ENCODE measurements at regions not wholly inside any gene's neighbourhood (a gene's known extent, or its start where the extent isn't known, plus 50 kb on each side); places are given as distances from the start of the nearest gene placed in this dataset.
"Not testable (repeated sequence)": the region's sequence is repeated elsewhere in the genome, so short reads cannot be mapped to it uniquely, and the experiment has no call there.

DNA sequence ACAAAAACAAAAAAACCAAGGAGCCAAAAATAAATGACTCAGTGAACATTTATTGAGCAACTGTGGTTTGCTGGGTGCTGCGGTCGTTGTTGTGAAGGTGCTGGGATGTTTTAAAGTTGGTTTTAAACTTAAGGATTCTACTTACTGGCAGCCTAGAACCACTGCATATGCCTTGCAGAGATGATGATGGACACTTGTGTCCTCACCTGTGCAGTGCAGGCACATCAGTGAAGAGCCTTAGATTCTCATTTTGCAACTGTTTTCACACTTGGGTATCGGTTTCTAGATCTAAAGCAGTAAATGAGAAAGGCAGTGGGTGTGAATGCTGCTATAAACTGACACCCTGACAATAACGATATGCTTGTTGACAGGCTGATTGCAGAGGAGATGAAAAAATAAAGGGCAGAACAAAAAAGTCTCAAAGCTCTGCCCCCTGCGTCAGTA is 68.8 kb downstream of the UTRN start:
- DNase-seq (ENCODE audit: low read depth in 4 of 4, low spot score in 3 of 4): no peak

DNA sequence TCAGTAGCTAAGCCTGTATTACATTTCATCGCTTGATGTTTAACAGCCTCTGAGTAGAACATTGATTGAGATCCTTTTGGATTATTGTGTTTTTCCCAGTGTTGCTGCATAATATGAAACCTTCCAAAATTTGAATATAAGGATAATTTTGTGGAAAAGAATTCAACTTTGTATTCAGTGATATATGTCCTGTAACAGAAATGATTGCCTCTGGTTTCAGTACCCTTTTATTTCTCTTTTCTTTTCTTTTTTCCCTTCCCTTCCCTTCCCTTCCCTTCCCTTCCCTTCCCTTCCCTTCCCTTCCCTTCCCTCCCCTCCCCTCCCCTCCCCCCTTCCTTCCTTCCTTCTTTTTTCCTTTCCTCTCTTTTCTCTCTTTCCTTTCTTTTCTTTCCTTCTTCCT is 74.6 kb downstream of the UTRN start:
- DNase-seq (ENCODE audit: low read depth in 4 of 4, low spot score in 3 of 4): no peak

DNA sequence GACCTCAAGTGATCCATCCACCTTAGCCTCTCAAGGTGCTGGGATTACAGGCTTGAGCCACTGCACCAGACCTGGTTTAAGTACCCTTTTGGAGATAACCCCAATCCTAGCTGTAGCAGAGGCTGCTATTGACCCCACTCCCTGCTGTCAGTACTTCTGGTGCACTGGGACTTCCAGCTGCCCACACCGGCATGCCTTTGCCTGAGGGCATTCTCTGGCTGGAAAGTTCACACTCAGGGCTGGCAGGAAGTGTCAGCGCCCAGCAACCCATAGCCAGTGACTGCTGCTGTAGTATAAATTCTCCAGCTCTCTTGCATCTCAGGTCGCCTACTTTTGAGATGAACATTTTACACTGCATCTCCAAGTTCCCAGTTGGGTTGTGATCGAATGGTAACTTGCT is 75.3 kb downstream of the UTRN start:
- DNase-seq (ENCODE audit: low read depth in 4 of 4, low spot score in 3 of 4): no peak

DNA sequence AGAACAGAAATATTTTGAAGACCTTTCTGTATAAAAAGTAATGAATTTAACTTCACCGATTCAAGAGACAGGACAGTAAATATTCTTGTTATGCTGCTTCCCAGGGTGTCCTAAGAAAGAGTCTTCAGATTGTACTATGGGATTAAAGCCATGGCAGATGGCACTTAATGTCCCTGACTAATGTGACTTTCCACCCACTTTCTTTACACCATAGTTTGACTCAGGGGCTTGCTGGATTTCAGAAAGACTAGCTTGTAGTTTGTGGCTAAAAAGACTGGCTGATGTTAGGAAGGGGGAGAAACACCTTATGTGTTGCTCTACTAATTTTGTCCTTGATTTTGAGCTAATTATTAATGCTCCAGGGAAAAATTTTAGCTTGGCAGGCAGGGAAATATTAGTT is 75.9 kb downstream of the UTRN start:
- DNase-seq (ENCODE audit: low read depth in 4 of 4, low spot score in 3 of 4): no peak

DNA sequence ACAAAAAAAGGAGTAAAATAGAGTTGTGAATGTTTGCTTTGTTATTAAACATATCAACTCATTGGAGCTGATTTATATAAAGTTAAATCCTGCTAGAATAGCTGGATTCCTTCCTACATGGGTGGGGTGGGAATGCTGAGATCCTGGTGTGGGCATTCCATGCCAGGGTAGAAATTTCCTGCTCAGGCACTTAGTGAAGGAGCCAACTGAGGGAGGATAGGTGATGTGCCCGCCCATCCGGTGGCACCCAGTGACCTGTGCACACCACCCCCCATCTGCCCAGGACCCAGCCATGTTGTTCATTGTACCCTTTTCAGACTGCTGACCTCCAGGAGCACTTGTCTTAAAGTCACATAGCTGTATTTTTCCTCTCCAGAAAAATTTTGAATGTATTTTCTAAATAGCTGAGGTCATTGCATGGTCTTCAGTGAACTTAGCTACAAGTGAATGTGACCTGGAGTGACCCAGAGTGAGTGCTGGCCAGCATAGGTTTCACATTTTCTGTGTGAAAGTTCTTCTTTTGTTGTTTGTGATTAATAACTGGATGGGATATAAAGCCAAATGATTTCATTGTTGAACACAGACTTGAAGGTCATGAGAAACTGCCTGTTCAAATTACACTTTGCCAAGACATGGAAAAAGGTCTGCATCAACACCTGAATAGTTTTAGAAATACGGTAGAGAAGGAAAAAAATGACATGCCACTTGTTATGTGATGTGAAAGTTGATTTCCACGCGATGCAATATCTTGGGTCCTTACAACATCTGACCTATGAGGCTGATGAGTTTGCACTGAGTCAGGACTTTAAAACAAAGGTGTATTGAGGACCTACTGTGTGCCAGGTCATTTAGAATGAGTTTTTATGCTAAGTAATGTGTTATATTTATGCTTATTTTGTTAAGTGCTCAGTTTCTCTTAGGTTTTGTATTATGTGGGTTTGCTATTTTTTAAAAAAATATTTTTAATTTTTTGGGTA is 77.2 kb downstream of the UTRN start:
- no peak for DNase-seq (ENCODE audit: low read depth in 4 of 4, low spot score in 3 of 4)

DNA sequence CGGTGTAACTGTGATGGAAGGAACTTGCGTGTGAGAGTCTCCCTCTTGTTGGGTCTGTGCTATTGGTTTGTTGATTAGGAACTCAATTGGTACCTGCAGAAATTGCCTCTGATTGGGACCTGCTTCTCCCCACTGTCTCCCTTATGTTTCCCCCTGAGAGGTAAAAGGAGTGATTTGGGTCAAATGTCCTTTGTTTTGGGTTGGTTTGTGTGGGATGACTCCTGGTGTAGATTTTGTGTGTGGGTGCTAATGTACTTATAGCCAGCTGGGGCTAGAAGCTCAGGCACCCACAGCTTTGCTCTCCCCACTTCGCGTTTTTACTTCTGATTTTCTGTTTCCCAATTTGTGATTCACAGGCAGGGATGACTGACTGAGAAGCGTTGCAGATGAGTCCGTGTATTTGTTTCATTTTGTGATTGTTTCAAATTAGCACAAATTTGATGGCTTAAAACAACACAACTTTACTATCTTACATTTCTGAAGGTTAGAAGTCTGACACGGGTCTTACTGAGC is 79.1 kb downstream of the UTRN start:
- no peak for DNase-seq (ENCODE audit: low read depth in 4 of 4, low spot score in 3 of 4)

DNA sequence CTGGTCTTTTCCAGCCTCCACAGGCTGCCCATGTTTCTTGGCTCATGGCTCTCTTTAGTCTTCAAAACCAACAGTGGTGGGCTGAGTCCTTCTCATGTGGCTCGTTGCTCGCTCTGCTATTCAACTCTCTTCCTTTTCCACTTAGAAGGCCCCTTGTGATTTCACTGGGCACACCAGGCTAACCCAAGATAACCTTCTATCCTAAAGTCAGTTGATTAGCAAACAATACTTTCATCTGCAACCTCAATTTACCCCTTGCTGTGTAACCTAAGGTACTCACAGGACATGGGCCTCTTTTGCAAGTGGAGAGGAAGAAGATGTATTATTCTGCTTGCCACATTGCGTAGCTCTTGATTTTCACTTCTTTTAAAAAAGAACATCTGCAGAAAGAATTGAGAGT is 79.6 kb downstream of the UTRN start:
- no peak for DNase-seq (ENCODE audit: low read depth in 4 of 4, low spot score in 3 of 4)

DNA sequence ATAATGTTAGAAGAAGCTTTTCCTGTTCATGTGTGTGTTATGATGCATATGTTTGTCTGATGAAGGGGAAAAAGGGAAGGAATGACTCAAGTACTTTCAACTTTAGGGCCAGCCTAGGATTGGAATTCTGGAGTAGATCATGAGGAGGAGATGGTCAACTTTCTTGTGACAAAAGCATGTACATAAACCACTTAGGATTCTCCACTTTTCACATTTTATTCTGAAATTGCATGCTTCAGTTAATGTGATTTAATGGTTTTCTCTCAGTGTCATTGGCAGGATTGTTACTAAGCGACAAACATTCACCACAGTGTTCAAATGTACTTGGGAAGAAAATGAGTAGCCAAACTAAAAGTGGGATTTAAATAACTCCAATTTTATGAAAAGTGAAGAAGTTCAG is 80.1 kb downstream of the UTRN start:
- DNase-seq (ENCODE audit: low read depth in 4 of 4, low spot score in 3 of 4): no peak

DNA sequence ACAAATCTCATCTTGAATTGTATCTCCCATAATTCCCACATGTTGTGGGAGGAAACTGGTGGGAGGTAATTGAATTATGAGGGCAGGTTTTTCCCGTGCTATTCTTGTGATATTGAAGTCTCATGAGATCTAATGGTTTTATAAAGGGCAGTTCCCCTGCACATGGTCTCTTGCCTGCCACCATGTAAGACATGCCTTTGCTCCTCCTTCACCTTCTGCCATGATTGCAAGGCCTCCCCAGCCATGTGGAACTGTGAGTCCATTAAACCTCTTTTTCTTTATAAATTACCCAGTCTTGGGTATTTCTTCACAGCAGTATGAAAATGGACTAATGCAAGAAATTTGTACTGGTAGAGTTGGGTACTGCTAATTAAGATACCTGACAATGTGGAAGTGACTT is 84.6 kb downstream of the UTRN start:
- not testable (repeated sequence) for DNase-seq (ENCODE audit: low read depth in 4 of 4, low spot score in 3 of 4)

DNA sequence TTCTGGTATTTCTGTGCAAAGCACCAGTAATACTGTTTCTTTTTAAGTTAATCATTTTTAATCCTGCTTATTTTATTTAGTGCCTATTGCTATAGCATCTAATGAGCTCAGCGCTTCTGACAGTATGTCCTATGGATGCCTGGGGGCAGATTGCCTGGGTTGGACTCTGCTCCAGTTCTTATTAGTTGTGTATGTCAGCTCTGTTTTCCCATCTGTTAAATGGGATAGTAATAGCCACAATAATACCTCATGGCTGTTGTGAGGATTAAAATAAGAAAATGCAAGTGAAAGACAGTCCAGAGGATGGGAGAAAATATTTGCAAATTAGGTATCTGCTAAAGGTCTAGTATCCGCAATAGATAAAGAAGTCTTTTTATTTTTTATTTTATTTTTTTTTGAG is 87.0 kb downstream of the UTRN start:
- DNase-seq (ENCODE audit: low read depth in 4 of 4, low spot score in 3 of 4): no peak

DNA sequence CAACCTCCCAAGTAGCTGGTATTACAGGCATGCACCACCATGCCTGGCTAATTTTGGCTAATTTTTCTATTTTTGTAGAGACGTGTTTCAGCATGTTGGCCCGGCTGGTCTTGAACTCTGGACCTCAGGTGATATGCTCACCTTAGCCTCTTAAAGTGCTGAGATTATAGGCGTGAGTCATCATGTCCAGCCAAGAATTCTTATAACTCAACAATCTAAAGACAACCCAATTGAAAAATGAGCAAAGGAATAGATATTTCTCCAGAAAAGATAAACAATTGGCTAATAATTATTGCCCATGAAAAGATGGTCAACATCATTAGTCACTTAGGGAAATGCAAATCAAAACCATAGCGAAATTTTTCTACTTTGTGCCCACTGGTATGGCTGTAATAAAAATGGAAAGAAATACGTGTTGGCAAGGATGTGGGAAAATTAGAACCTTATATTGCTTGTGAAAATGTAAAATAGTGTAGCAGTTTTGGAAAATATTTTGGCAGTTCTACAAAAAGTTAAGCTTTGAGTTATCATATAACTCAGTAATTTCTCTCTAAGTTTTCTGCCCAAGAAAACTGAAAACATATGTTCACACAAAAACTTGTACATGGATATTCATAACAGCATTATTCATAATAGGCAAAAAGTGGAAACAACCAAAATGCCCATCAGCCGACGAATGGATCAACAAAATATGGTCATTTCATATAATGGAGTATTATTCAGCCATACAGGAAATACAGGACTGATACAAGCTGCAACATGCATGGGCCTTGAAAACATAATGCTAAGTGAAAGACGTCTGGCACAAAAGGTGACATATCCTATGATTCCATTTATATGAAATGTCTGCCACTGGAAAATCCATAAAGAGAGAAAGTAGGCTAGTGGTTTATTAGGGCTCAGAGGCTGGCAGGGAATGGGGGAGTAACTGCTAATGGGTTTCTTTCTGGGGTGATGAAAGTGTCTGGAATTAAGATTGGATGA is 87.8 kb downstream of the UTRN start:
- DNase-seq (ENCODE audit: low read depth in 4 of 4, low spot score in 3 of 4): no peak

DNA sequence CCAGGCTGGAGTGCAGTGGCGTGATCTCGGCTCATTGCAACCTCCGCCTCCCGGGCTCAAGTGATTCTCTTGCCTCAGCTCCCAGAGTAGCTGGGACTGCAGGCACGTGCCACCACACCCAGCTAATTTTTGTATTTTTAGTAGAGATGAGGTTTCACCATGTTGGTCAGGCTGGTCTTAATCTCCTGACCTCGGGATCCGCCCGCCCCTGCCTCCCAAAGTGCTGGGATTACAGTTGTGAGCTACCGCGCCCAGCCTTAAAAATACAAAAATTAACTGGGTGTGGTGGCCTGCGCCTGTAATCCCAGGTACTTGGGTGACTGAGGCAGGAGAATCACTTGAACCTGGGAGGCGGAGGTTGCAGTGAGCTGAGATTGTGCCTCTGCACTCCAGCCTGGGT is 89.4 kb downstream of the UTRN start:
- DNase-seq (ENCODE audit: low read depth in 4 of 4, low spot score in 3 of 4): not testable (repeated sequence)

DNA sequence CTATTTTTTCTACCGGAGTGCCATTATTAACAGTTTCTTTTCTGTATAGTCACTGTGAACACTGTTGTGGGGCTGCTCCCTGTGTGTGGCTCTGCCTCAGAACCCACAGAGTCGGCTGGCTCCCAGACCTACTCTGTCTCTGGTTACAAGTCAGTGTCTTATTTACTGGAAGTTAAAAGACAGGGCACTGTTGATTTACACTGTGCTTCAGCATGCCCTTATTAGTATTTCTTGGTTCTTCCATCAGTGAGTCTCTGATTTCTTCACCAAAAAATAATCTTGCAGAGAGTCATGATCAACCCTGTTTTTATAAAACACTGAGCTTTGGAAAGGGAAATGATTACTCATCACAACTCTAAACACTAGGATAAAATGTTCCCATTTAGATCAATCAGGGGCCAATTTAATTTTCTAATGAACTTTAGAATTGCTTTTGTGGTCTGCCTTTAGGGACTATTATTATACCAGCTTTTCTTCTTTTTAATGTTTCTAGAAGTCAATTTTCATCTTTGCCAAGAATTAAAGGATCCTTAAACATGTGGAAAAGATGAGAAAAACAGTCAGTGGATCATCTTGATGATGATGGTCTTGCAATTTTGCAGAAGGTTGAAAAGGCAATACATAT is 92.6 kb downstream of the UTRN start:
- DNase-seq (ENCODE audit: low read depth in 4 of 4, low spot score in 3 of 4): peak in 1 of 4 donors; percentile 12

DNA sequence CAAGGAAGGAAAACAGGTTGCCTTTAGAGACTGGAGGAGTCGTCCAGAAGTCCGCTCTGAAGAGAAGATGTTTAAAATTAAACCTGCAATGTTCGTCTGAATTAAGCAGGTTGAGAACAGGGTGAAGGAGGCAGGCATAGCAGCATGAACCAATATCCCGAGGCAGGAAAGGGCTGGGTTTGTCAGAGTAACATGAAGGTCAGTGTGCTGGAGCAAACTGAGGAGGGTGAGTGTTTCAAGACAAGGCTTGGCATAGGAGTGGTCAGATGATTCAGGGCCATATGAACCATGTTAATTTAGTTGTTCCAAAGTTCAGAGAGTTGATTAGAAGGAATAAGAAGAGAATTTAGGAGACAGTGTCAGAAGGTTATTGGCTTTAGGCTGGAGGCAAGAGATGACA is 93.3 kb downstream of the UTRN start:
- DNase-seq (ENCODE audit: low read depth in 4 of 4, low spot score in 3 of 4): no peak

DNA sequence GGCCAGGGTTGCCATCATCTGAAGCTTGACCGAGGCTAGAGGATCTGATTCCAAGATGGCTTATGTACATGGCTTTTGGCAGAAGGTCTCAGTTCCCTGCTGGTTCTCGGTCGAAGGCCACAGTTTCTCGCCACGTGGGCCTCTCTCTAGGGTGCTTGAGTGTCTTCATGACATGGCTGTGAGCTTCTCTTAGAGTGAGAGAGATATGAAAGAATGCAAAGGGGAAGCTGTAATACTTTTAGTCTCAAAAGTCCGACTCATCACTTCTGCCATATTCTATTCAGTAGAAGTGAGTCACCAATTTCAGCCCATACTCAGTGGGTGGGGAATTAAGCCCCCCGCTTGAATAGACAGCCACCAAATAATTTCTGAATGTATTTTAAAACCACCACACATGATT is 94.2 kb downstream of the UTRN start:
- no peak for DNase-seq (ENCODE audit: low read depth in 4 of 4, low spot score in 3 of 4)

DNA sequence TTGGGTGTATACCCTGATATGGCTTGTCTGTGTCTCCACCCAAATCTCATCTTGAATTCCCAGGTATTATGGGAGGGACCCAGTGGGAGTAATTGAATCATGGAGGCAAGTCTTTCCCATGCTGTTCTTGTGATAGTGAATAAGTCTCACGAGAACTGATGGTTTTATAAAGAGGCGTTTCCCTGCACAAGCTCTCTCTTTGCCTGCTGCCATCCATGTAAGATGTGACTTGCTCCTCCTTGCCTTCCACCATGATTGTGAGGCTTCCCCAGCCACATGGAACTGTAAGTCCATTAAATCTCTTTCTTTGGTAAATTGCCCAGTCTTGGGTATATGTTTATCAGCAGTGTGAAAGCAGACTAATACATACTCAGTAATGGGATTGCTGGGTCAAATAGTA is 96.4 kb downstream of the UTRN start:
- not testable (repeated sequence) for DNase-seq (ENCODE audit: low read depth in 4 of 4, low spot score in 3 of 4)

DNA sequence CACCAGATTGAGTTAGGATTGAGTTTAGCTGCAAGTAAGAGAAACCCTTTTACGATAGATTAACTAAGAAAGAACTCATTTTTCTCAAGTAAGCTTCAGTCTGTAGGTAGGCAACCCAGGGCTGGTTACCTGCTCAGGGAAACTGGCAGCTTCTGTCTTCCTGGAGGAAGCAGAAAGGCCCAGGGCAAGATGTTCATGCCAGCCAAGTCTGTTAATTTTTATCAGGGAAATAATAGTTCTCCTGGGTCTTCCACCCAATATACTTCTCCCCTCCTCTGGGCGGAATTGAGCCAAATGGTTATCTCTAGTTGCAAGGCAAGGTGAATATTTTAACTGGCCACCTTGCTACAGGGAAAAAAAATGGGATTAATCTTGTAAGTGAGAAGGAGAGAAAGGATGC is 98.2 kb downstream of the UTRN start:
- DNase-seq (ENCODE audit: low read depth in 4 of 4, low spot score in 3 of 4): no peak

DNA sequence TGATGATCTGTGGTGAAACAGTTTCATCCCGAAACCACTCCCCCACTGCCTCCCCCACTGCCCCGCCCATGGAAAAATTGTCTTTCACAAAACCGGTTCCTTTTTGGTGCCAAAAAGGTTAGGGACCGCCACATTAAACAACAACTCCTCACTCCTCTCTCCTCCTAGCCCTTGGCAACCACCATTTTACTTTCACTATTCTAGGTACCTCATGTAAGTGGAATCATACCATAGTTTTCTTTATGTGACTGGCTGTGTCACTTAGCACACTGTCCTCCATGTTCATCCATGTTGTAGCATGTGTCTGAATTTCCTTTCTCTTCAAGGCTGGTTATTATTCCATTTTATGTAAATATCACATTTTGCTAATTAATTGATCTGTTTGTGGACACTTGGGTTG is 99.3 kb downstream of the UTRN start:
- no peak for DNase-seq (ENCODE audit: low read depth in 4 of 4, low spot score in 3 of 4)

DNA sequence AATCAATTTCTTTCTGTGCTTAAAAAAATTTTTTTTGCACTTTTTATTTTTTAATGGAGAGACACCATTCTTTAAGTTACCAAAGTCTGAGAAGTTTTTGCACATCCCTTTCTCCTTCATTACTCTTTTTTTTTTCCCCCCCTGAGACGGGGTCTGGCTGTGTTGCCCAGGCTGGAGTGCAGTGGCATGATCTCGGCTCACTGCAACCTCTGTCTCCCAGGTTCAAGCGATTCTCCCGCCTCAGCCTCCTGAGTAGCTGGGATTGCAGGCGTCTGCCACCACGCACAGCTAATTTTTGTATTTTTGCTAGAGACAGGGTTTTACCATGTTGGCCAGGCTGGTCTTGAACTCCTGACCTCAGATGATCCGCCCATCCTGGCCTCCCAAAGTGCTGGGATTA is 104.3 kb downstream of the UTRN start:
- not testable (repeated sequence) for DNase-seq (ENCODE audit: low read depth in 4 of 4, low spot score in 3 of 4)

DNA sequence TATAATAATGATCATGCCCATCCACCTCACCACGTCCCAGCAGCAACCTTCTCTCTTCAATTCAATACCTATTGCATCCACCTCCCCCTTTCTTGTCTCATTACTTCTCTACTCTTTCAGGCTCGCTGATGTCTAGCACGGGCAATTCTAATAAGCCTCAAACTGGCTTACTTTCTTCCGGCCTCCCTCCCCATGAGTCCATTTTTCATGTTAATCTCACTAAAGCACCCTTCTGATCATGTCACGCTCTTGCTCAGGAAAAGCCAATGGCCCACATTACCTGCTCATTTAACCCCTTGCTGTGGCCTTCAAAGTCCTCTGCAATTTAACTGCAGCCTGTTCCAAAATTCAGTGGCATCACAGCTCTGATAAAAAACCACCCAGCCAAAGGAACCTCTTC is 105.1 kb downstream of the UTRN start:
- no peak for DNase-seq (ENCODE audit: low read depth in 4 of 4, low spot score in 3 of 4)

DNA sequence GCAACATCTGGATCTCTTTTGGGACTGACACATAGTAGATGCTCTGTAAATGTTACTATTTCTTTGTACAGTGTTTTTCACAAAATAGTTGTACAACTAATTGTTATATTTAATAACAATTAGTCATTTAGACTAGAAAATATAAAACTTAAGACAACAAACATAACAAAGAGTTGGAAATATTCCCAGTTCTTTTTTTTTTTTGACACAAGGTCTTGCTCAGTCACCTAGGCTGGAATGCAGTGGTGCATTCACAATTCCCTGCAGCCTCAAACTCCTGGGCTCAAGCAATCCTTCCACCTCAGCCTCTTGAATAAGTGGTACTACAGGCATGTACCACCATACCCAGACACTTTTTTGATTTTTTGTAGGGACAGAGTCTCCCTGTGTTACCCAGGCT is 105.8 kb downstream of the UTRN start:
- DNase-seq (ENCODE audit: low read depth in 4 of 4, low spot score in 3 of 4): no peak
